ENCODE measurements at regions not wholly inside any gene's neighbourhood (a gene's known extent, or its start where the extent isn't known, plus 50 kb on each side); places are given as distances from the start of the nearest gene placed in this dataset.
"Not testable (repeated sequence)": the region's sequence is repeated elsewhere in the genome, so short reads cannot be mapped to it uniquely, and the experiment has no call there.

GRCh38 chr5:109989161-109989560, 299.4 kb downstream of the MAN2A1 start:
- DNase-seq (ENCODE audit: low read depth in 2 of 3, low spot score in 1 of 3) = no peak

- DNase-seq (ENCODE audit: low read depth in 2 of 3, low spot score in 1 of 3) = no peak
Measured at GRCh38 chr5:109989994-109990722, 300.4 kb downstream of the MAN2A1 start.

- DNase-seq (ENCODE audit: low read depth in 2 of 3, low spot score in 1 of 3) = no peak
Measured at GRCh38 chr5:109990723-109991359, 301.1 kb downstream of the MAN2A1 start.

- DNase-seq (ENCODE audit: low read depth in 2 of 3, low spot score in 1 of 3) = no peak
Measured at GRCh38 chr5:109992264-109992915, 302.7 kb downstream of the MAN2A1 start.

- no peak for DNase-seq (ENCODE audit: low read depth in 2 of 3, low spot score in 1 of 3)
Measured at GRCh38 chr5:109994135-109994534, 304.4 kb downstream of the MAN2A1 start.

- DNase-seq (ENCODE audit: low read depth in 2 of 3, low spot score in 1 of 3) = no peak
Measured at GRCh38 chr5:109996246-109996645, 306.5 kb downstream of the MAN2A1 start.

GRCh38 chr5:109997161-109997560, 307.4 kb downstream of the MAN2A1 start:
- DNase-seq (ENCODE audit: low read depth in 2 of 3, low spot score in 1 of 3) = no peak

GRCh38 chr5:109998208-109998607, 308.5 kb downstream of the MAN2A1 start:
- DNase-seq (ENCODE audit: low read depth in 2 of 3, low spot score in 1 of 3) = no peak

GRCh38 chr5:109998726-109999125, 309.0 kb downstream of the MAN2A1 start:
- no peak for DNase-seq (ENCODE audit: low read depth in 2 of 3, low spot score in 1 of 3)

- DNase-seq (ENCODE audit: low read depth in 2 of 3, low spot score in 1 of 3) = no peak
Measured at GRCh38 chr5:110001648-110002047, 311.9 kb downstream of the MAN2A1 start.

GRCh38 chr5:110002652-110003051, 312.9 kb downstream of the MAN2A1 start:
- DNase-seq (ENCODE audit: low read depth in 2 of 3, low spot score in 1 of 3) = no peak

GRCh38 chr5:110005907-110006562, 316.3 kb downstream of the MAN2A1 start:
- not testable (repeated sequence) for DNase-seq (ENCODE audit: low read depth in 2 of 3, low spot score in 1 of 3)

- DNase-seq (ENCODE audit: low read depth in 2 of 3, low spot score in 1 of 3) = no peak
Measured at GRCh38 chr5:110007101-110007500, 317.4 kb downstream of the MAN2A1 start.

GRCh38 chr5:110008131-110008530, 318.4 kb downstream of the MAN2A1 start:
- no peak for DNase-seq (ENCODE audit: low read depth in 2 of 3, low spot score in 1 of 3)

GRCh38 chr5:110012145-110012544, 322.4 kb downstream of the MAN2A1 start:
- no peak for DNase-seq (ENCODE audit: low read depth in 2 of 3, low spot score in 1 of 3)

- no peak for DNase-seq (ENCODE audit: low read depth in 2 of 3, low spot score in 1 of 3)
Measured at GRCh38 chr5:110013017-110013416, 323.3 kb downstream of the MAN2A1 start.

GRCh38 chr5:110017854-110018253, 328.1 kb downstream of the MAN2A1 start:
- DNase-seq (ENCODE audit: low read depth in 2 of 3, low spot score in 1 of 3) = no peak

GRCh38 chr5:110018509-110018908, 328.8 kb downstream of the MAN2A1 start:
- DNase-seq (ENCODE audit: low read depth in 2 of 3, low spot score in 1 of 3) = no peak

- no peak for DNase-seq (ENCODE audit: low read depth in 2 of 3, low spot score in 1 of 3)
Measured at GRCh38 chr5:110019119-110019518, 329.4 kb downstream of the MAN2A1 start.

- DNase-seq (ENCODE audit: low read depth in 2 of 3, low spot score in 1 of 3) = no peak
Measured at GRCh38 chr5:110019780-110020179, 330.1 kb downstream of the MAN2A1 start.

- DNase-seq (ENCODE audit: low read depth in 2 of 3, low spot score in 1 of 3) = no peak
Measured at GRCh38 chr5:110021251-110021650, 331.5 kb downstream of the MAN2A1 start.

GRCh38 chr5:110025160-110025559, 335.4 kb downstream of the MAN2A1 start:
- no peak for DNase-seq (ENCODE audit: low read depth in 2 of 3, low spot score in 1 of 3)

Measured in stimulated activated CD4-positive, alpha-beta T cell treated with anti-CD3 and anti-CD28 coated beads, Interleukin-12 subunit alpha, Interleukin-12 subunit beta, amount 100 ng/mL, for 48 hours (primary cell).